ENCODE measurements at regions not wholly inside any gene's neighbourhood (a gene's known extent, or its start where the extent isn't known, plus 50 kb on each side); places are given as distances from the start of the nearest gene placed in this dataset.
"Not testable (repeated sequence)": the region's sequence is repeated elsewhere in the genome, so short reads cannot be mapped to it uniquely, and the experiment has no call there.

DNA sequence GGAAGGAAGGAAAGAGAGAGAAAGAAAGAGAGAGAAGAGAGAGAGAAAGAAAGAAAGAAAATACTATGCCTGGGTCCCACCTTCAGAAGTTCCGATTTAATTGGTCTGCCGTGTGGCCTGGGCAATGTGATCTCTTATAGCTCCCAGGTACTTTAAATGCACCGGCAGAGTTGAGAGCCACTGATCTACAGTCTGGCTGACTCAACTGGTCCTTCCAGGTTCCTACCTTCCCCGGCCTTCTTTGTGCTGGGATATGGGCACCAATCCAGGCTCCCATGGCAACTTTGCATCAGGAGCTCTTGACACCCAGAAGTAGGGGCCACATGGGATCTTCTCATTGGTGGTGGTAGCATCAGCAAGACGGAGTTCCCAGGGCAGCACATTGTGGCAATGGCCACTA lies 186.5 kb upstream of the ATP6AP2 start:
- H3K36me3 Mint-ChIP-seq = no peaks in the 10 kb centered on the region
- H3K4me1 Mint-ChIP-seq = no peaks in the 10 kb centered on the region
- peaks cover 6% of the 10 kb centered on the region for H3K27me3 Mint-ChIP-seq
- no peak for DNase-seq
- no peak overlapping the region for H3K27ac Mint-ChIP-seq
- H3K9me3 Mint-ChIP-seq = no peaks in the 10 kb centered on the region
- CTCF ChIA-PET = no interaction called here
- H3K4me3 Mint-ChIP-seq = no peak overlapping the region

DNA sequence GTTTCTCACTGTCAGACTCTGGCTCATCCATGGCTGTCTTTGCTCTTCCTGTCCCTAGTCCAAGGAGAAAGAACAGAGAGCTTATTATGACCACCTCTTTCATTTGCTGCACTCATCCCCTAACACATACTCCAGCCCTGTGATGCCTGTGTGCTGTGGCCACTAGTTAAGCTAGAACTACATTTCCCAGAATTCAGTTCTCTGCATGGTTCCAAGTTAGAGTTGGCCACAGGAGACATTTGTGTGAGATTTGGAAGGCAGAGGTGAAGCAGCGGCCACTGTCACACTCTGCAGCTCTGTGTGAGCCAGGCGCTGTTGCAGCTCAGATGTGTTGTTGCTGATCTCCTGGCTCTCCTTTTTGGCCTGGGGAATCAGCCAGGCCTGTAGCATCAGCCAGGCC lies 188.2 kb upstream of the ATP6AP2 start:
- Mint-ChIP-seq H3K36me3 (no peaks in the 10 kb centered on the region), H3K27me3 (no peaks in the 10 kb centered on the region), H3K4me1 (no peaks in the 10 kb centered on the region), H3K4me3 (no peak overlapping the region), H3K9me3 (no peaks in the 10 kb centered on the region), H3K27ac (no peak overlapping the region)
- CTCF ChIA-PET = no interaction called here
- no peak for DNase-seq

DNA sequence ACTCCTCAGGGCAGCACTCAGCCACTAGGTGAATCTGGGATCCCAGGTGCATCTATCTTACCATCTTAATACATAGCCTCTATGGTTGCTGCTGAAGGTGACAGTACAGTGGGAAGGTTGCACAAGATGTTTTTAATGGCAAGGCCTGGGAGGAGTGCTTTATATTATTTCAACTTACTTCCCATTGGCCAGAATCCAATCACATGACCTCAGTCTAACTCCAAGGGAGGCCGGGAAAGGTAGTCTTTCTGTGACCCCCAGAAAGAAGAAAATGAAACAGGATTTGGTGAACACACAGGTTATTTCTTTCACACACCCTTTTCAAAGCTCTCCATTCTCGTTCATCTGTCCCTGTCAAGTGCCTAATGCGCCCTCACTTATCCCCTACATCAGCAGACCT lies 189.1 kb upstream of the ATP6AP2 start:
- Mint-ChIP-seq H3K36me3 (no peaks in the 10 kb centered on the region), H3K9me3 (no peaks in the 10 kb centered on the region), H3K4me1 (no peaks in the 10 kb centered on the region), H3K4me3 (no peak overlapping the region), H3K27me3 (no peaks in the 10 kb centered on the region), H3K27ac (no peak overlapping the region)
- no peak for DNase-seq
- CTCF ChIA-PET = no interaction called here

DNA sequence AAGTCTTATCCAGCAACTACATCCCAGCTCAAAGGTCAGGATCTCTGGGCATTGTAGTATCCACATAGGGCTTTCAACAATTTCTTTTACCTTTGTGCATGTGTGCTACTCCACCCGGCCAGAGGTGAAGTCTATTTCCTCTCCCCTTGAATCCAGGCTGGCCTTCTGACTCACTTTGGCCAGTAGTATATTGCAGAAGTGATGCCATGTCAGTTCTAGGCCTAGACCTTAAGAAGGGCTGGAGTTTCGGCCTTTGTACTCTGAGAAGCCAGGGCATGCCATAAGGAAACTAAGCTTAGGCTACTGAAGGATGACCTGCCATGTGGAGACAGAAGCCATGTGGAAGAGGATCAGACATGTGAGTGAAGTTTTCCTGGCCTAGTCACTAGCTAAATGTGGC lies 191.2 kb upstream of the ATP6AP2 start:
- H3K36me3 Mint-ChIP-seq = no peaks in the 10 kb centered on the region
- DNase-seq = no peak
- no peaks in the 10 kb centered on the region for H3K27me3 Mint-ChIP-seq
- no peaks in the 10 kb centered on the region for H3K4me1 Mint-ChIP-seq
- no peaks in the 10 kb centered on the region for H3K9me3 Mint-ChIP-seq
- H3K4me3 Mint-ChIP-seq = no peak overlapping the region
- CTCF ChIA-PET = no interaction called here
- H3K27ac Mint-ChIP-seq = no peak overlapping the region

DNA sequence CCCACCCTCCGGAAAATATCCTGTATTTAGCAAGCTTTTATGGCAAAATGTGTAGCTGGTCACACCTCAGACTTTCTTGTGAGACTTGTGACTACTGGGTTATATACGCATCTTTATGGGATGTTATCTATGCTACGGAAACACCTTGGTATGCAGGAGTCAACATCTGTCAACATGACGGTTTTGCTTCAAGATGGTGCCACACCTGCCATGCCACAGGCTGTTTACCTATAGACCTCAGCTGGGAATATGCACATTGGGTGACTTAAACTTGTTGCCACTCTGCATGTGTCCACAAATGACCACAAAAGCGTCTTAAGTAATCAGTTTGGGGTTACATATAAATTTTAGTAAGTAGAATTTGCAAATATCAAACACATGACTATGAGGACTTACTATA lies 192.3 kb upstream of the ATP6AP2 start:
- Mint-ChIP-seq H3K4me3 (no peak overlapping the region), H3K36me3 (no peaks in the 10 kb centered on the region), H3K4me1 (no peaks in the 10 kb centered on the region), H3K27ac (no peak overlapping the region), H3K27me3 (no peaks in the 10 kb centered on the region), H3K9me3 (no peaks in the 10 kb centered on the region)
- no peak for DNase-seq
- CTCF ChIA-PET = interaction anchor here (0.6 kb wide), 1 partner anchor 12 kb away, joined by 3 read pairs; no protein-coding TSS in a partner anchor

DNA sequence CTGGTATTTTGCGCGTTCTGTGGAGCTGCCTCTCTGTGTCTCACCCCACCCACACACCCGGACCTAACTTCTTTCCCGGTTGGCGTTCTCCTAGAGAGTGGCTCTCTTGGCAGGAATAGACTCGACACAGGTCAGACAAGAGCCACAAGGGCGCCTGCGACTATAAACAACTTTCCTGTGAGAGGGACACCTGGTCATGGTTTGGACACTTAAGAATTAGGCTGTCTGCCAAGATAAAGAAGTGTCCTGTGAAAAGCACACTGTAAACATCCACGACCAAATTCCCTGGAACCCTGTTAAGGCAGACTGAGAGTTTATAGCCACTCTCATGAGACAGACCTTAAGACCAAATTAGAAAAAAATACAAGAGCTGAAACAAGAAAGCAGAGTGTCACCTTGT lies 192.9 kb upstream of the ATP6AP2 start:
- H3K36me3 Mint-ChIP-seq, CTCF ChIA-PET, H3K9me3 Mint-ChIP-seq, DNase-seq, H3K4me3 Mint-ChIP-seq, H3K27ac Mint-ChIP-seq, H3K4me1 Mint-ChIP-seq, H3K27me3 Mint-ChIP-seq: not testable (repeated sequence)

DNA sequence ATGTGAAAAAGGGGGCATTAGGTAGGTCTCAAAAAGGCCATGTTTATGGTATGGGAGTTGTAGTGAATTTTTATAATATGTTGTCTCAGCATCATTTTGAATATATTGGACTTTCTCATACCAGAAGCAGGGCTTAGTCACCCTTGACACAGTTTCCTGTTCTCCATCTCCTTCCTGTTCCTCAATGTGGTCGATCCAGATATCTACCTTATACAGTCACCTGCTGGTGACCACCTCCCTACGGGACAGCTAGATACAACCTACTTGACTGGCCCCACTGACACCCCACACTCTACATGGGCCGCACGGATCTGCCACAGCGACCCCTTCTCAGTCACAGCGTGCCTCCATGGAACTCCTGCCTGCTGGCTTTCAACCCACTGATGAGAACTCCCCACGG lies 193.5 kb upstream of the ATP6AP2 start:
- DNase-seq, CTCF ChIA-PET, H3K4me3 Mint-ChIP-seq: not testable (repeated sequence)

DNA sequence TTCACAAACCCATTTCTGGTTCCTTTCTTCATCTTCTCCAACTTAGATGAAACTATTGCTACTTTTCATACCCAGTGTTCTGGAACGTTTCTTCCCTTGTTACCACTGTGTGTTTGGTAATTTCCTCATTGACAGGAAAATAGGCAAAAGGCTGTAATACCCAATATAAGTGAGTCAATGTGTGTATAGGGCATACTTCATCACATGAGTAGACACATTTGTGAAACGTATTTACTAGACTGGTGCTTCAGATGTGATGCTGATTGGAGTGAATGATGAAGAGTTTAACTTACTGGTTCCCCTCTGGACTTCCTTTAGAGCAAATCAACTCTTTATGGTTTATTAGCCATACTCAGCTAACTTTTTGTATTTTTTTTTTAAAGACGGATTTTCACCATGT lies 195.1 kb upstream of the ATP6AP2 start:
- Mint-ChIP-seq H3K4me3 (no peak overlapping the region), H3K27ac (no peak overlapping the region), H3K36me3 (no peaks in the 10 kb centered on the region), H3K9me3 (no peaks in the 10 kb centered on the region), H3K27me3 (no peaks in the 10 kb centered on the region), H3K4me1 (no peaks in the 10 kb centered on the region)
- no peak for DNase-seq
- CTCF ChIA-PET = no interaction called here

More for the DNA sequence above, 193.5 kb upstream of the ATP6AP2 start:
- not testable (repeated sequence) for H3K4me1 Mint-ChIP-seq, H3K27me3 Mint-ChIP-seq, H3K36me3 Mint-ChIP-seq, H3K27ac Mint-ChIP-seq, H3K9me3 Mint-ChIP-seq

DNA sequence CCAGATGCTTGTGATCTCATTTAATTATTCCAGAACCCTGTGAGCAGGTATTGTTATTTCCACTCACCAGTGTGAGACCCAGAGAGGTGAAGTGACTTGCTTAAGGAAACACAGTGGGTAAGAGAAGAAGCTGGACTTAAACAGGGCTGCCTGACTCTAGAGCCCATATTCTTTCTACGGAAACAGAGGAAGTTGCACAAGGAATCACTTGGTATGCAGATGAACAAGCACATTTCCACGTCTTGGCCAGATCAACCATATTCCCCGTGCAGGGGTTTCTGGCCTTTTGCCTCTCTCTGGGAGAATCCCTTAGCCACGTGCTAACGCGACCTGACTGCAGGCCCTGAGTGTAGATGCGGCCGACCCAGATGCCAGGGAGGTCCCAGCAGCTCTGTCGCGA lies 195.5 kb upstream of the ATP6AP2 start:
- no peak for DNase-seq
- Mint-ChIP-seq H3K27ac (no peak overlapping the region), H3K9me3 (no peaks in the 10 kb centered on the region), H3K27me3 (no peaks in the 10 kb centered on the region), H3K4me1 (no peaks in the 10 kb centered on the region), H3K4me3 (no peak overlapping the region), H3K36me3 (no peaks in the 10 kb centered on the region)
- CTCF ChIA-PET = no interaction called here

DNA sequence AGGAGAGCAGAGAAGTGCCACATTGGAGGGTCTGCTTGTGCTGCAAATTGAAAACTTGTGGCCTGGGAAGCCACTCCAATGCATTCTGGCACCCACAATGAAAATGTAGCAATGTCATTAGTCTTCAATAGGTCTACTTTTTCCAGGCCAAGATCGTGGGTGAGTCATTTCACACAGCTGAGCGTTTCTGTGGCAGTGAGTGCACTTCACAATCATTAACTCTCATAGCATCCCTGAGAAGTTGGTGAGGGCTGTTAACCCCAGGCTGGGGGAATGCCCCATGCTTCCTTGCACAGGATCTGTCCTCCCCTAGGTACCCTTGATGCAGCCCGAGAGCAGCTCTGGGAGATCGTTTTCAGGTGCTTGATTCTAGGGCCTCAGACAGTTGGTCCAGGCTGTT lies 196.8 kb upstream of the ATP6AP2 start:
- Mint-ChIP-seq H3K27ac (no peak overlapping the region), H3K4me3 (no peak overlapping the region), H3K4me1 (no peaks in the 10 kb centered on the region), H3K9me3 (no peaks in the 10 kb centered on the region), H3K36me3 (no peaks in the 10 kb centered on the region), H3K27me3 (peaks cover 5% of the 10 kb centered on the region)
- CTCF ChIA-PET = no interaction called here
- no peak for DNase-seq

DNA sequence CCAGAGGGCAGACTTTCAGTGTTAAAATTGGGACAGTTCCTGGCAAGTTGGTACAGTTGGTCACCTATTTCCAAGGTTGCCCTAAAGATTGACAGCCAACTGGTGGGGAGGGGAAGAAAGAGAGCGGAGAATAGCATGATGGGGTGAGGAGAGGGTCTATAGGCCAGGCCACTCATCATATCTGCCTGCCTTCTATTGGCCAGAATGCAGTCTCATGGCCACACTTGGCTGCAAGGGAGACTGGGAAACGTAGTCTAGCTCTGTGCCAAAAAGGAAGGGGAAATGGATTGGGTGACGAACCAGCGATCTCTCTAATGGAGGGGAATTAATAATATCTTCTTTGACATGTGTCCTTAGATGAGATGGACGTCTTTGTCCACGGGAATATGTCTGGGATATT lies 197.4 kb upstream of the ATP6AP2 start:
- no peaks in the 10 kb centered on the region for H3K9me3 Mint-ChIP-seq
- H3K27ac Mint-ChIP-seq = no peak overlapping the region
- no peaks in the 10 kb centered on the region for H3K36me3 Mint-ChIP-seq
- no peak for DNase-seq
- no peak overlapping the region for H3K4me3 Mint-ChIP-seq
- CTCF ChIA-PET = no interaction called here
- H3K4me1 Mint-ChIP-seq = no peaks in the 10 kb centered on the region
- H3K27me3 Mint-ChIP-seq = peaks cover 5% of the 10 kb centered on the region

DNA sequence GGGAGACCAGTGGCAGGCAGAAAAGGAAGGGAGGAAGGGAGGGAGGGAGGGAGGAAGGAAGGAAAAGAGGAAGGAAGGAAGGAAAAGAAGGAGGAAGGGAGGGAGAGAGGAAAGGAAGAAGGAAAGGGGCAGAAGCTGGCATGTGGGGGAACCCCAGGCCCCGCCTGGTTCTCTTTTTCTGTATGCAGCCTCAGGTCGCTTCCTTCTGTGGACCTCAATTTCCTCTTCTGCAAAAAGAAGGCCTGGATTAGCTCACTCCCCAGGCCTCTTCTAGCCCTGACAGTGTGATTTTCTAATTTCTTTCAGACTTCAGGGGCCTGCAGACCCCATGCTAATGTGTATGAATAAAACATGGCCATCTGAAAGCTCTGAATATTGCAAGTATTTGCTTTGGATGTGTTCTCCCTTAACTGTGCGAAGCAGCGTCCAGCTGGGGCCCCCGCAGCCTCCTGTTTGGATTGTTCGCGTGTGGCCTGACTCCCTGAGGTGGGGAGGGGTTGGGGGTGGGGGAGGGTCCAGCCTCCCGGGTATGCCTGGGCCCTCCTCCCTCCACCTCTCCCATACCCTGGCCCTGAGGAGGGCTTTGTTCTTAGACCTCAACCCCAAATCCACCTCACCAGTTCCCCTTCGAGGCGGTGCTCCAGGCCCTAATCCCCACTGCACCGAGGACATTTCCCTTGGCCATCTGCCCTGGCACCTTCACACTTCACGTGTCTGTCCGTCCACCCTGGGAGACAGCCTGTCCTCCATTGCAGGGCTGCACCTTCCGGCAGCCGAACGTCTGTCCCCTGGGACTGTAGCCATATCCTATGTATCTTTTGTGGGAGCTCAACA lies 199.9 kb upstream of the ATP6AP2 start:
- Mint-ChIP-seq H3K4me1 (no peaks in the 10 kb centered on the region), H3K27ac (no peak overlapping the region), H3K9me3 (no peaks in the 10 kb centered on the region), H3K4me3 (no peak overlapping the region), H3K27me3 (peaks cover 5% of the 10 kb centered on the region), H3K36me3 (no peaks in the 10 kb centered on the region)
- DNase-seq = no peak
- CTCF ChIA-PET = no interaction called here

DNA sequence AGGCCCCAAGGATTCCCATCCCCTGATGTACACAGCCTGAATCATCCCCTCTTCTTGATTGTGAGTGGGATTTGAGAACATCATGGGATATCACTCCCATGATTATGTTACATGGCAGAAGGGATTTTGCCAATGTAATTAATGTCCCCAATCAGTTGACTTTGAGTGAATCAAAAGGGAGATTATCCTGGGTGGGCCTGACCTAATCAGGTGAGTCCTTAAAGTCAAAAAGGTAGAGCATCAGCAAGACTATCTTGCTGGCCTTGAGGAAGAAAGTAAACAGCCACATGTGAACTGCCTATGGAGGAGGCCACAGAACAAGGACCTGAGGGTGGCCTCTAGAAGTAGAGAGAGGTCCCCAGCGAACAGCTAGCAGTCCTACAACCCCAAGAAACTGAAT lies 203.1 kb upstream of the ATP6AP2 start:
- H3K27ac Mint-ChIP-seq = no peak overlapping the region
- no peaks in the 10 kb centered on the region for H3K4me1 Mint-ChIP-seq
- H3K9me3 Mint-ChIP-seq = no peaks in the 10 kb centered on the region
- DNase-seq = no peak
- H3K36me3 Mint-ChIP-seq = no peaks in the 10 kb centered on the region
- H3K27me3 Mint-ChIP-seq = peaks cover 5% of the 10 kb centered on the region
- no peak overlapping the region for H3K4me3 Mint-ChIP-seq
- CTCF ChIA-PET = interaction anchor here (0.6 kb wide), 1 partner anchor 410 kb away, joined by 3 read pairs; no protein-coding TSS in a partner anchor

DNA sequence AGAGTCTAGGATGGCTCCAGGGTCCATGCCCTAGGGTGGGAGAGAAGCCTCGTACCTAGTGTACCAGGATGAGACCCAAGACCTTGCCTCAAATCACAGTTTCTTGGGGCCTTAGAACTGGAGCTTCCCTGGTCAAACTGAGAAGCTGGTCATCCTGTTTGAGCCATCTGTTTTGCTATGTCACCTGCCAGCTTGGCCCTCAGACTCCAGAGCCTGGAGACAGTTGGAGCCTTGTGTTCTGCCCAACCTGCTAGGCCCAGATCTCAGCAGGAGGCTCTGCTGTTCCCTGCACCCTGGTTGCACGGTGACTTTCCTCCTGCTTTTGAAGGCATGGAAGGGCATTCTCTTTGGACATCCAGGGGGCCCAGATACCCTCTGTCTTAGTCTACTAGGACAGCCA lies 206.3 kb upstream of the ATP6AP2 start:
- no peaks in the 10 kb centered on the region for H3K27me3 Mint-ChIP-seq

DNA sequence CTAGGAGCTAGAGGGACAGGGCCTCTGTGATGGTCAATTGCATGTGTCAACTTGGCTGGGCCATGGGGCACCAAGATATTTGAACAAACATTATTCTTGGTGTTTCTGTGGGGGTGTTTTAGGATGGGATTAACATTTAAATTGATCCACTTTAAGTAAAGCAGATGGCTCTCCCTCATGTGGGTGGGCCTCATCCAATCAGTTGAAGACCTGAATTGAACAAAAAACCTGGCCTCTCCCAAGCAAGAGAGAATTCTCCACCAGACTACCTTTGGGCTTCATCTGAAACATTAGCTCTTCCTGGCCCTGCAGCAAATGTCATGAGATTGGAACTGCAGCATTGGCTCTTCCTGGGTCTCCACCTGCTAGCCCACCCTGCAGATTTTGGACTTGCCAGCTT lies 207.1 kb upstream of the ATP6AP2 start:
- CTCF ChIA-PET = no interaction called here
- H3K9me3 Mint-ChIP-seq = no peaks in the 10 kb centered on the region
- H3K36me3 Mint-ChIP-seq = no peaks in the 10 kb centered on the region
- no peak overlapping the region for H3K4me3 Mint-ChIP-seq
- no peak overlapping the region for H3K27ac Mint-ChIP-seq
- H3K4me1 Mint-ChIP-seq = no peaks in the 10 kb centered on the region
- no peaks in the 10 kb centered on the region for H3K27me3 Mint-ChIP-seq
- no peak for DNase-seq

More for the DNA sequence above, 206.3 kb upstream of the ATP6AP2 start:
- CTCF ChIA-PET = interaction anchor here (0.6 kb wide), 1 partner anchor 20 kb away, joined by 3 read pairs; no protein-coding TSS in a partner anchor
- Mint-ChIP-seq H3K27ac (no peak overlapping the region), H3K4me3 (no peak overlapping the region), H3K9me3 (no peaks in the 10 kb centered on the region), H3K36me3 (no peaks in the 10 kb centered on the region), H3K4me1 (no peaks in the 10 kb centered on the region)
- DNase-seq = no peak
